GM12878 (cell line): ENCODE measurements at regions not wholly inside any gene's neighbourhood (a gene's known extent, or its start where the extent isn't known, plus 50 kb on each side); places are given as distances from the start of the nearest gene placed in this dataset.

Source experiments
- ATAC-seq: fragments of 200-7000 bp; cut with Tn5 transposase; 3 replicates; pipeline ENCODE4 v1.9.1; 2020; ENCODE audit warnings: mild to moderate bottlenecking, moderate library complexity
- BruUV-seq: library from RNA; stranded (reverse); fragments of 400-500 nt; replicated peaks from 2 replicates; lab custom pipeline; 2021; lab: Mats Ljungman, UMichigan
- CTCF ChIA-PET: fragments of 300-600 bp; sonication (Branson Sonifier 250); formaldehyde crosslinking; extraction: SDS; loops from one replicate; lab custom pipeline; 2021; ENCODE audit warnings: inconsistent platforms; lab: Yijun Ruan, JAX
- POLR2A ChIA-PET: fragments of 350-600 bp; formaldehyde crosslinking; extraction: SDS; loops from one replicate; lab custom pipeline; 2021; ENCODE audit warnings: inconsistent platforms; lab: Charles Lee
- RAD21 ChIA-PET: fragments of 300-600 bp; sonication (Branson Sonifier 250); formaldehyde crosslinking; loops from one replicate; lab custom pipeline; 2023; ENCODE audit warnings: antibody characterized with exemption; ENCODE audit not compliant: unreplicated experiment; lab: Charles Lee
- SMC1A ChIA-PET: fragments of 300-600 bp; sonication (Branson Sonifier 250); formaldehyde crosslinking; loops from one replicate; lab custom pipeline; 2023; ENCODE audit not compliant: unreplicated experiment, uncharacterized antibody; lab: Charles Lee
- DNase-seq: peaks from one replicate; pipeline ENCODE4 v3.0.0-alpha.2; 2011; ENCODE audit warnings: low read depth, low spot score
- FAIRE-seq: peaks from 3 replicates; lab custom pipeline; 2011; peaks lifted over from hg19 to GRCh38; lab: Jason Lieb, UNC
- H2AFZ ChIP-seq: 2 replicates; pipeline ENCODE4 v1.6.0; 2011; ENCODE audit warnings: low read depth, low read length, control low read depth; ENCODE audit not compliant: control insufficient read depth
- H3K27ac ChIP-seq: 2 replicates; pipeline ENCODE4 v1.5.1; 2011; ENCODE audit warnings: control low read depth; ENCODE audit not compliant: control insufficient read depth, insufficient read depth
- H3K27me3 ChIP-seq, 2 experiments: replicated peaks in 1 of 2; 2 replicates each; pipeline versions ENCODE4 v1.6.0 to v1.6.1; 2011; ENCODE audit warnings: low read length in 1 of 2; ENCODE audit not compliant: control insufficient read depth in 2 of 2, insufficient read depth in 2 of 2
- H3K36me3 ChIP-seq, 2 experiments: 2 replicates each; pipeline ENCODE4 v1.5.1; 2011; ENCODE audit warnings: low read length in 1 of 2; ENCODE audit not compliant: control insufficient read depth in 2 of 2, insufficient read depth in 2 of 2
- H3K4me1 ChIP-seq: 2 replicates; pipeline ENCODE4 v1.6.1; 2011; ENCODE audit warnings: mild to moderate bottlenecking, low read length, moderate library complexity, mixed read lengths; ENCODE audit not compliant: control insufficient read depth, insufficient read depth
- H3K4me2 ChIP-seq: 2 replicates; pipeline ENCODE4 v1.6.0; 2011; ENCODE audit warnings: control low read depth; ENCODE audit not compliant: control insufficient read depth, insufficient read depth
- H3K4me3 ChIP-seq: fragments of 200-600 bp; sonication (generic); 2 replicates; pipeline ENCODE4 v1.5.1; 2016
- H3K79me2 ChIP-seq: 2 replicates; pipeline ENCODE4 v1.6.0; 2011; ENCODE audit warnings: low read length; ENCODE audit not compliant: control insufficient read depth, insufficient read depth
- H3K9ac ChIP-seq: 2 replicates; pipeline ENCODE4 v1.8.0; 2011; ENCODE audit warnings: low read length, control low read depth, mixed read lengths; ENCODE audit not compliant: control insufficient read depth, insufficient read depth
- H3K9me3 ChIP-seq: replicated peaks from 3 replicates; pipeline ENCODE4 v1.5.1; 2011; ENCODE audit warnings: mild to moderate bottlenecking, low read length; ENCODE audit not compliant: control insufficient read depth, insufficient read depth
- H4K20me1 ChIP-seq: 2 replicates; pipeline ENCODE4 v1.6.0; 2011; ENCODE audit not compliant: control insufficient read depth, insufficient read depth
- ASH2L ChIP-seq: fragments of 300-600, 200-600 bp; sonication (generic); IDR thresholded peaks from 2 replicates; pipeline ENCODE4 v1.6.1; 2017; ENCODE audit warnings: low read depth, mild to moderate bottlenecking, borderline replicate concordance
- ATF7 ChIP-seq: fragments of 450-650 bp; IDR thresholded peaks from 2 replicates; pipeline ENCODE4 v1.6.1; 2016; ENCODE audit warnings: low read depth, mild to moderate bottlenecking
- EZH2 ChIP-seq: IDR thresholded peaks from 2 replicates; pipeline ENCODE4 v1.6.1; 2012; ENCODE audit warnings: low read depth, mild to moderate bottlenecking, control low read depth, inconsistent platforms, low read length, borderline replicate concordance; ENCODE audit not compliant: control insufficient read depth
- KDM1A ChIP-seq: fragments of 200-600 bp; sonication (generic); IDR thresholded peaks from 2 replicates; pipeline ENCODE4 v1.6.1; 2016; ENCODE audit warnings: borderline replicate concordance
- MEF2B ChIP-seq: fragments of 450-650 bp; IDR thresholded peaks from 2 replicates; pipeline ENCODE4 v1.6.1; 2018; ENCODE audit warnings: mild to moderate bottlenecking, moderate library complexity; ENCODE audit not compliant: partially characterized antibody, poor library complexity, severe bottlenecking
- MLLT1 ChIP-seq: fragments of 450-650 bp; IDR thresholded peaks from 2 replicates; pipeline ENCODE4 v1.6.1; 2016; ENCODE audit warnings: mild to moderate bottlenecking
- MYB ChIP-seq: fragments of 150-350 bp; IDR thresholded peaks from 2 replicates; pipeline ENCODE4 v1.6.1; 2014; ENCODE audit warnings: mild to moderate bottlenecking, low read depth, low read length, borderline replicate concordance
- PML ChIP-seq: IDR thresholded peaks from 2 replicates; pipeline ENCODE4 v1.6.1; 2012; ENCODE audit warnings: low read length, inconsistent platforms
- POU2F2 ChIP-seq: IDR thresholded peaks from 3 replicates; pipeline ENCODE4 v1.6.1; 2011; ENCODE audit warnings: low read depth, mild to moderate bottlenecking, low read length, borderline replicate concordance
- RBBP5 ChIP-seq: fragments of 200-600 bp; sonication (generic); conservative IDR thresholded peaks from 2 replicates; pipeline ENCODE4 v1.6.1; 2016
- SMAD1 ChIP-seq: fragments of 450-650 bp; IDR thresholded peaks from 2 replicates; pipeline ENCODE4 v1.6.1; 2018; ENCODE audit warnings: mild to moderate bottlenecking, low read depth; ENCODE audit not compliant: partially characterized antibody
- ZNF274 ChIP-seq: IDR thresholded peaks from one replicate; pipeline ENCODE4 v1.8.0; 2011; ENCODE audit not compliant: insufficient read length, insufficient read depth
- ZNF592 ChIP-seq: fragments of 450-650 bp; IDR thresholded peaks from 2 replicates; pipeline ENCODE4 v1.6.1; 2017; ENCODE audit warnings: mild to moderate bottlenecking, moderate library complexity
- WGBS: methylation state at CpG from one replicate; pipeline ENCODE4 v1.1.6; 2016; ENCODE audit warnings: low lambda C conversion rate; ENCODE audit not compliant: insufficient replicate concordance, insufficient coverage; ENCODE audit errors: missing lambda C conversion rate; 5-methylcytosine and 5-hydroxymethylcytosine counted together
- in situ Hi-C: fragments of 300-500 bp; cut with MboI; formaldehyde crosslinking; loops from 9 replicates; pipeline ENCODE4 v1.14.3; 2018; ENCODE audit warnings: mixed read lengths
- intact Hi-C: fragments of 100-400 bp; cut with micrococcal nuclease; formaldehyde crosslinking; loops from one replicate; pipeline ENCODE4 v1.14.2; 2022; ENCODE audit not compliant: unreplicated experiment

- WGBS, result 31% methylated on average over 3 of the region's 3 CpGs
- ChIA-PET CTCF (no interaction called here), SMC1A (interaction anchor here (2.3 kb wide), 1 partner anchor 8 kb away, joined by 6 read pairs; no protein-coding TSS in a partner anchor), RAD21 (no interaction called here), POLR2A (no interaction called here)
- ATAC-seq (no peak), DNase-seq (no peak), FAIRE-seq (no peak)
- in situ Hi-C loops, result no loop called here
- H3K79me2 ChIP-seq, result no peaks in the 10 kb centered on the region
- H3K4me2 ChIP-seq, result no peak overlapping the region
- H3K27ac ChIP-seq, result no peak overlapping the region
- no peak overlapping the region for H2AFZ ChIP-seq
- intact Hi-C loops, result no loop called here
- no peak overlapping the region for H3K9ac ChIP-seq
- H3K36me3 ChIP-seq, result no peaks in the 10 kb centered on the region
- no peaks in the 10 kb centered on the region for H3K27me3 ChIP-seq
- no TSS peak for BruUV-seq
- no peak for TF ChIP-seq MLLT1
- TF ChIP-seq ASH2L, result no peak
- no peak for TF ChIP-seq MYB
- no peaks in the 10 kb centered on the region for H3K4me1 ChIP-seq
- no peaks in the 10 kb centered on the region for H4K20me1 ChIP-seq
- no peak overlapping the region for H3K4me3 ChIP-seq
- no peaks in the 10 kb centered on the region for H3K9me3 ChIP-seq
These were observed 178.9 kb upstream of the VRK2 start for GRCh38 chr2:57867730-57868129.

DNA sequence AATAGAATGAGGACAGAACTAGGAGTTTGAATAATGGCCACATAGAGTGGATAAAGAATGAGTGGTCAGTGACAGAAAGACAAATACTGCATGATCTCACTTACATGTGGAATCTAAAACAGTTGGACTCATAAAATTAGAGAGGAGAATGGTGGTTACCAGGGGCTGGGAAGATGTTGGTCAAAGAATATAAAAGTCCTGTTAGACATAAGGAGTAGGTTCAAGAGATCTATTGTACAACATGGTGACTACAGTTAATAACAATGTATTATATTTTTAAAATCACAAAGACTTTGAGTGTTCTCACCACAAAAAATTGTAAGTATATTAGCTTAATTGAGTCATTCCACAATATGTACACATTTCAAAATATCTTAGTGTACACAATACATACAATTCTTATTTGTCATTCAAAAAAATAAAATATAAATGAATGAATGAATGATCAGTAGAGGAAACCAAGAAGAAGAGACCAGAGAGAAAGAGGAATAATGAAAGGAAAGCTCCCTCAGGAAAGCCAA, 177.9 kb upstream of the VRK2 start:
- H3K27me3 ChIP-seq, result no peaks in the 10 kb centered on the region
- POLR2A ChIA-PET, result no interaction called here
- in situ Hi-C loops, result no loop called here
- no peaks in the 10 kb centered on the region for H4K20me1 ChIP-seq
- H3K9ac ChIP-seq, result no peak overlapping the region
- SMC1A ChIA-PET, result interaction anchor here (0.9 to 3.1 kb wide), 5 partner anchors 9 to 34 kb away, joined by 3 to 13 read pairs (median 4); no protein-coding TSS in a partner anchor
- H3K4me2 ChIP-seq, result no peak overlapping the region
- H3K27ac ChIP-seq, result no peak overlapping the region
- H2AFZ ChIP-seq, result no peak overlapping the region
- H3K4me3 ChIP-seq, result no peak overlapping the region
- FAIRE-seq, result no peak
- no peaks in the 10 kb centered on the region for H3K79me2 ChIP-seq
- RAD21 ChIA-PET, result no interaction called here
- intact Hi-C loops, result no loop called here
- CTCF ChIA-PET, result interaction anchor here (1.0 kb wide), 1 partner anchor 53 kb away, joined by 3 read pairs; no protein-coding TSS in a partner anchor
- no peak for ATAC-seq
- no TSS peak for BruUV-seq
- H3K4me1 ChIP-seq, result no peaks in the 10 kb centered on the region
- H3K9me3 ChIP-seq, result no peaks in the 10 kb centered on the region
- H3K36me3 ChIP-seq, result no peaks in the 10 kb centered on the region
- no peak for DNase-seq
- no peak for TF ChIP-seq SMAD1
- no peak for TF ChIP-seq MEF2B
- TF ChIP-seq EZH2, result no peak
- no peak for TF ChIP-seq ATF7
- TF ChIP-seq ZNF274, result no peak
- no peak for TF ChIP-seq PML
- no peak for TF ChIP-seq ZNF592
- no peak for TF ChIP-seq RBBP5
- no peak for TF ChIP-seq POU2F2
- no peak for TF ChIP-seq KDM1A
